ENCODE measurements at regions not wholly inside any gene's neighbourhood (a gene's known extent, or its start where the extent isn't known, plus 50 kb on each side); places are given as distances from the start of the nearest gene placed in this dataset.
"Not testable (repeated sequence)": the region's sequence is repeated elsewhere in the genome, so short reads cannot be mapped to it uniquely, and the experiment has no call there.

DNA sequence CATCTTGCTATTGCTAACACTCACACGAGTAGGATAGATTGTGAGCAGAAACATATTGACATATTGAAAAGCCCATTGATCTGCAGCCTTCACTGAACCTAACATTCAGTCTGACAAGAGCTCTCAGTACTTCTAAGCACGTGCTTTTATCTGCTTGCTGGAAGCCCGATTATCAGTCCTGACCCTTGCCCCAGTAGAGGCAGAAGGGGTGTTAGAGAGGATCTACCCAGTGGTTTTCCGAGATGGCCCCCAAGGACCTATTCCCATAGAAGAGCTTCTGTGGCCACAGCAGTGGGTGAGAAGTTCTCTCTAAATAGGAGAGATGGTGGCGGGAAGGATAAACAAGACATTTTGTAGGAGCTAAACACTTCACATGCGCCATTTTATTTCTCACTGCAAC lies 290.9 kb upstream of the MAF start:
- no peak for DNase-seq

DNA sequence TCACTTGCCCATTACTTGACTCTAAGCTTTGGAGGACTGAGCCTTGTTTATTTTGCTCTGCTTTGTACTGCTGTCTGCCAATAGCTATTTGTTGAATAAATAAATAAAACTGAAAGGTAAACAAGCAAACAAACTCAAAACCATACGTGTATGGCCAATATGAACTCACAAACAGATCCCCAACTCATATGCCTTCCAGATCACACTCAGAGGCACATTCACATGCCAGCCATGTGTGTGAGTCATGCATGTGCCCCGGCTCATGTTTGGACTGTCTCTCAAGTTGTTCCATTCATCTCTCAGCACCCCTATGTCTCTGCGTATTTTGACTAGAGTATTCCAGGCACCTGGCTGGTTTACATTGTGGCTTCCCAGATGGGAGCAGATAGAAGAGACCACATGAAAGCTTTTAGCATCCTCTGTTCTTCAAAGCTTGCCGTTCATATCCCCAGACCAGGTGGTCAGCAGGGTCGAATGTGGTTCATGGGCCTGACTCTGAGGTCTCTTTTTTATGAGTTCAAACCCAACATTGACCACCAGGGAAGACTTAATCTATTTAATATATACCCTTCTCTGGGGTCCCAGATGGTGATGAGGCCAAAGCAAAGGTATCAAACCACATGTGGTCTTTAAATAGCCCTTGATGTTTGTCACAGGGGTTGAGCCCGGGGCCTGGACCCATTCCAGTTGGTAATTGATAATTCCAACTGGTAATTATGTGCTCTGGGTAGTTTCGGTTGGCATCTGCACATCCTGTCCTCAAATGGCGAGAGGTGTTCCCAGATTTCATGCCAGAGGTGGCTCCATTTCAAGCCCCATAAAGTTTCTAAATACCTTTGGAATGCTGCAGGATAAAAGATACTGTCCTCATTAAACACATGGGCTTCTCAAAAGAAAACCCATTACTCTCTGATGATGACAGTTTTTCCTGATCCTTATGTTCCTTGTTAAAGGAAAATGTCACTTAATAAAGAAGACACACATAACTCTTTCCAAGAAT lies 287.3 kb upstream of the MAF start:
- DNase-seq, result no peak

DNA sequence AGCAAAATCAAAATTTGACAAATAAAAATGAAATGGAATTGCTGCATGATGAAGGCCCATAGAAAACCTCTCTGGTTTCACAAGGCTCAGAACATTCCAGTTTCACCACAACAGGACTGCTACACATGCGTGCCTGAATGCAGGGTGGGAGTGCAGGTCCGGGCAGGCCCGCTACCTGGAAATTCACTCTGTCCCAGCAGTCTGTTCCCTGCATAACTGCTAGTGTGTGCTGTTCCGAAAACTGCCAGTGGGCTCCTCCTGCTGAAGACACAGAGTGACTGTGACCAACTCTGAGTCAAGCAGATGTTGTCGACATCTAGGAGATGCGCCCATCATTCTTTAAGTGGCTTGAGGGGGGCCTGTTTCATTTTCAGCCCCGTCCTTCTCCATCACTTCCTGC lies 284.8 kb upstream of the MAF start:
- DNase-seq, result no peak

DNA sequence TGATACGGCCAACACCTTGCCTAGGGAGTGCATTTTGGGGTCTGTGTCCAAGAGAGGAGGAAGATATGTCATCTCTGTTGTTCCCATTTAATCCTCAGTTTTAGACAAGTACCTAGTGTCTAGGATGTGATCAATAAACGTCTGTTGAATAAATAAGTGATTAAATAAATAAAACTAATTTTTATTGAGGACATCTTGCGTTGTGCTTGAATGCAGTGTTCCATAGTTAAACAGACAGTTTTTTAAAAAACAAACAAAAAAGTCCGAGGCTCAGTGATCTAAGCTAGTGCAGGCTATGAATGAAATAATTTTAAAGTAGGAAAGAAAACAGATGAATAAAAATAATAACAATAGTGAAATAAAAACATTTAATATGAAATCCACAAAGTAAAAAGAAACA lies 283.0 kb upstream of the MAF start:
- DNase-seq, result no peak

DNA sequence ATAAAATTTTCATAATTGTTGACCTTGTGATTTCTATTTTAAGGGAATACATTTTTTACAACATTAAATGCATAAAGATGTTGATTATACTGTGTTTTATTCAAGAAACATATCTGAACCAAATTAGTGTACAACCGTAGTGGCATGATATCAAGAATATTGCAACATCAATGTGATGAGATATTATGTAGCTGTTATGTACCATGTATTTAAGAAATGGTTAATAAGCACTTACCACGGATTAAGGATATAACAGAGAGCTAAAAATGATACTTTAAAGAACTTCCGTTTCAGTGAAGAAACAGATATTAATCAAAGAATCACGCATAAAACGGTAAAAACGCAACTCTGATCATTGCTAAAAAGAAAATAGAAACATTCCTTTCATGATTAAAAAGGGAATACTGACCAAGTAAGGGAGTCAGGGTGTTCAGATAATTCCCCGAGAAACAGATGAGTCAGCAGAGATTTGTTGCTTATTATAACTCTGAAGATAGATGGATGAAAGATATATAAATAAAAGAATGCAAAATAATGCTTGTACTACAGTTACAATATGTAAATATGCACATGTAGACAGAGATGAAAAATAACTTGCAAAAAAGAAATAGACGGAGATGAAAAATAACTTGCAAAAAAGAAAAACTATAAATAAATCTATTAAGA lies 281.9 kb upstream of the MAF start:
- no peak for DNase-seq

DNA sequence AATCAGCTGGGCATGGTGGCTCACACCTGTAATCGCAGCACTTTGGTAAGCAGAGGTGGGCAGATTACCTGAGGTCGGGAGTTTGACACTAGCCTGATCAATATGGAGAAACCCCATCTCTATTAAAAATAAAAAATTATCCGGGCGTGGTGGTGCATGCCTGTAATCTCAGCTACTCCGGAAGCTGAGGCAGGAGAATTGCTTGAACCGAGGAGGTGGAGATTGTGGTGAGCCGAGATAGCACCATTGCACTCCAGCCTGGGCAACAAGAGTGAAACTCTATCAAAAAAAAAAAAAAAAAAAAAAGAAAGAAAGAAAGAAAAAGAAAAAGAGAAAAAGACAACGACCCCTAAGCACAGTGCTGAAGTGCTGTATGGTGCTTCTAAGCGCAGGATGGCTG lies 280.6 kb upstream of the MAF start:
- DNase-seq, result not testable (repeated sequence)

DNA sequence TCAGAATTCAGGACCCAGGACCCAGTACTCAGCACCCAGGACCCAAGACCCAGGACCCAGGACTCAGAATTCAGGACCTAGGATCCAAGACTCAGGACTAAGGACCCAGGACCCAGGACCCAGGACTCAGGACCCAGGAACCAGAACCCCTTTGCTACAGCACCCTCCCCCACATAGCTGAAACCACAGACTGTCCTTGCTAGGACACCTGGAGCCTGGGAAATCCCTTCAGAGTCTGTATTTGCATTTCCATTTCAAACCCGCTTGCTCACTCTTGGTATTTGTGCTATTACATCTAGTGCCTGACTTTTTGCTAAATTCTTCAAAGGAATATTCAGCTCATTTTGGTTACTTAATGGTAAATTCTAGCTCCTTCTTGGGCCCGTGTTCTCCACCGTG lies 275.8 kb upstream of the MAF start:
- DNase-seq, result no peak

DNA sequence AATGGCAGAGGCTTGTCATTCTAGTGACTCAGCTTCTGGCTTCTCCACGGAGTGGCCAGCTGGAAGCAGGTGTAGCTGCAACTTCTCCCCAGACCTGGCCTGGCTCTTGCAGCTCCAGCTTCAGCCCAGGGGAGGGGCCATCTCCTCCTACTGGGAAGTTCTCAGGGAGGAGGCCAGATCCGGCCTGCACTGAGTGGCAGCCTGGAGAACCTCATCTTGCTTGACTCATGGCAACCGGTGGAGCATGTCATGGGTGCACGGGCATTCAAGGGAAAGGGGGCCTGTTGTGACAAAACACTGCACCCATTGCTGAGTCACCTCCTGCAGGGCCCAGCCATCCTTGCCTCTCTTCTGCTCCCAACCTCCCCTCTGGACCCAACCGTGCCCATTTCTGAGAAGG lies 273.9 kb upstream of the MAF start:
- DNase-seq, result no peak

DNA sequence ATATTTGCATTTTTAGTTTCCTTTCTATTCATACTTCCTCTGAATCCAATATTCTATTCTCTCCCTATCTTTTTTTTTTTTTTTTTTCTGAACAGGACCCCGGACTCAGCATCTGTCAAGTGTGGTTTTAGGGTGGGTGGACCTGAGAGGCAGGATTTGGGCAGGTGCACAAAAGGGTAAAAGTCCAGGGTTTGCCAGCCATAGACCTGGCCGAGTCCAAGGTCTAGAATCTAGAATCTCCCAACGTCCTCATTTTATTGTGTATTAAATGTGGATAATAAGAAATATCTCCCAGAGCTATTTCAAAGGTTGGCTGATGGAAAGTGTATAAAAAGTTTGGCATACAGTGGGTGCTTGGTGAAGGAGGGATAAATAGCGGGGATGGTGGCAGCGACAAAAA lies 273.3 kb upstream of the MAF start:
- no peak for DNase-seq

DNA sequence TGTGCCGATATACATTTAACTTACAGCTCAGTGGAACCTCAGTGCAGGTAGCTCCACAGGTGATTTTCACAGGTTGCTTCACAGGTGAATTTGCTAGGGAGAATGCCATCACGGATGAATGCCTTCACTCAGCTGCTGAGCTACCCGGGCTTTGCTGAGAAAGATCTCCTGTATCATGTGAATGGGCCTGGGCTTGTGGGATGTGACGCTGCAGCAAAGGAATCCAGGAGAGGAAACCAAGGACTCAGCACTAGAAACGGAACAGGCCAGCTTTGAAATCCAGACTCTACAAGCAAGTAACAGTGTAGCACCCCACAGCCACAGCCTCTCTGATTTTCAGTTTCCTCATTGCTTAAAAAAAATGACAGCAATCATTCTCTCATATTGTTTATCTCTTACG lies 271.4 kb upstream of the MAF start:
- DNase-seq, result no peak

DNA sequence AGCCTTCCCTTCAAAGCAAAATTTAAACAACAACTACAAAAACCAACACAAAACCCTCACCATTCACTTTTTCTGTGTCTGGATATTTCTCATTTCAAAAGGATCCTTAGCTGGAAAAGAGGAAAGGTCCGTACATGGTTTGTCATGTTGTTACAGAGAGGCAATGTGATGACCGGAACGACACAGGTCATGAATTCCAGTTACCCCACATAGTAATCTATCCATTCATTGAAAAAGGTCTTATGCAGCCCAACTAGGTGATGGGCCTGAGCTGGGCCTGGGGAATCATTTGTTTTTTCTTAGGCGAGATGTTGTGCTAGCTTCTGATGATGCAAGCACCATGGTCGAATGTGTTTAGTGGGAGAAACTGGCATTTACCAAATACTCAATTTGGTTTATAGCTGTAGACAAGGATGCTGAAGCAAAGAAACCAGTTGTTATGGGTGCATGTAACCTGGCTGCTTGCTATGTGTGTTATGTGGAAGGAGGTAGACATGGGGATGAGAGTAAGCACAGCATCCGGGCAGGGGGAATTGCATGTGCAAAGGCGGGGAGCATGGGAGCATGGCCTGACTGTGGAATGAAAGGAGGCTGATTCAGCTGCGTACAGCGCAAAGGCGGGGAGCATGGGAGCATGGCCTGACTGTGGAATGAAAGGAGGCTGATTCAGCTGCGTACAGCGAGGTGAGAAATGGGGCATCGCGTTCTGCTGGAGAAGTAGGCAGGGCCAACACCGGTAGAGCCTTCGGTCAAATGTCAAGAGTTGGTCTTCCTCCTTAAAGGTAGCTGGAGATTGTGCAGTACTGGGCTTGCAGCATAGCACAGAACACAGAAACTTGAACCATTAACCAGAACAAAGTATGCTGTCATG lies 269.7 kb upstream of the MAF start:
- DNase-seq, result no peak

DNA sequence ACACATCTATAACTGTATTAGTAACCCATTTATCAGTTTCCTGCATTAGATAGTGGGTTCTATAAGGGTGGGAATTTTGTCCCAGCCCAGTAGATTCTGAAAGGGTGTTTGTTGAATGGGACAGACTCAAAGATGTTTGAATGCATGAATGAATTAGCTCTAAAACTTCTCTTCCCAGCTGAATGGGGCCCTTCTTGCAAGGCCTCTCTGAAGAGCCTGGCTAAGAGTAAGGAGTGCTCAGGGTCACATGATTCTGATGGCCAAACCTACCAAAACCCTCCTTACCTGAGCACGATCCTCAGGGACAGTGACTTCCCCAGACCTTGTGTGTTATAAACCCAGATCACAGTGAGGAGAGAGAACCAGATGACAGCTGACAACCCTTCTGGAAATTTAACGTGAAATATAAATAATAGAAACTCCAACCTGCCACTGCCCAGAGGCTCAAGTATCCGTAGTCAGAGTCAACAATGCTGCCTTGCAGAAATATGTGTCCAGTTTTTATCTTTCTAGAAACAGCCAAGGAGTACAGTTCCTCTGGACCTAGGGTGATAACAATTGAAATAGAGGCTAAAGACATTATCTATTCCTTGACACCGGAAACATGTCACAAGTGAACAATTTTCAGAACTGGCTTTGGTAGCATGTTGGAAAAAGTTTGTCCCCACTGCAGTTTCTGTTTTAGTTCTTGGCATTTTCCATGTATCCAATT lies 268.9 kb upstream of the MAF start:
- no peak for DNase-seq

DNA sequence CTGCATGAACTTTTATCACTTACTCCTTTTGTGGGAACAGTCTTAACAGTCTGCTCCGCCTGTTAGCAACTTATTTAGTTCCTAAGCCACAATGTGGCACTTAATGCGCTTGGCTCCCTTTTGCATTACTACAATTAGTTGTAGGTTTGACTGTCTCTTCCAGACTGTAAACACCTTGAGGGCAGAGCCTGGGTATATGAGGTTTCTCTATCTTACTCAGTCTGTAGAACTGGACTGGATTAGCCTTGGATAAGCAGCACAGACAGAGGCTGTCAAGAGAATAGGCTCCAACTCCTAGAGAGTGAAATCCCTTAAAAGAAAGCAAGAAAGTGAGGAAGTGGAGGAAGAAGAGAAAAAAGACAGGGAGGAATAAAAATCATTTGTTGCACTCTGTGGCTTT lies 268.3 kb upstream of the MAF start:
- no peak for DNase-seq

DNA sequence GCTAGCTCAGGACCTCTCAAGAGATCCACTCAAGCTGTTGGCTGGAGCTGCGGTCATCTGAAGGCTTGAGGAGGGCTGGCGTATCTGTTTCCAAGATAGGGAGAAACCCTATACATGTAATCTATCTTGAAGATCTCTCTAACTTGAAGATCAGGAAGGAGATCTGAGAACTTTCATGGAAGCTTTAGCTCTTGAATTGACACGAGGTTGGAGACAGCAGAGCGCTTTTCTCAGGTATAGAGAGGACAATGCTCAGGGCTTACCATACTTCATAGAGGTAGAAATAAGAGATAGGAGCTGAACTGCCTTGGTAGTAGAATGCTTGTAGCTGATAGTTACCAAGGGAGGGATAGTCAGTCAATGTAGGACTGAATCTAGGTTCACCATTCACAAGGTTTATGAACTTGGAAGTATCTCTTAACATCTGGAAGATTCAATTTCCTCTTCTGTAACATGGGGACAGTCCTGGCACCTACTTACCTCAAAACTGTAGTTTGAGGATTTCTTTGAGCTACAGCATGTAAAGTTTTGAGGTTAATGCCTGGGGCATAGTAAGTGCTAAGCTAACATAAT lies 267.0 kb upstream of the MAF start:
- no peak for DNase-seq

DNA sequence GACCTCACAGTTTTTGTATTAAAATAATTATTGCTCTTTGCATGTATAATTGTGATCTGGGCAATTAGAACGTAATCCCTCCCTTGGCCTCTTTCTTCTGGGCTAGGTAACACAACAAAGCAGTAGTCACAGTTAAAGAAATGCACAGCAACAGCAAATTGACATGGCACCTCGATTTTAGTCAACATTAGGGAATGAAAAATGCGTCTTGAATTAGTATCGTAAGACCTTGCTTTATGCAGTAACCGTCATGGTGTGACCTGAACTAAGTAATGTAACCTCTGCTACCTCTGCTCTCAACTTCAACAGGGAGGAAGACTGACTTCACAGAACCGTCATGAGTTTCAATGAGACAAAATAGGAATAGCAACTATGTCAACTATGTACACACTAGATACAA lies 265.4 kb upstream of the MAF start:
- no peak for DNase-seq

DNA sequence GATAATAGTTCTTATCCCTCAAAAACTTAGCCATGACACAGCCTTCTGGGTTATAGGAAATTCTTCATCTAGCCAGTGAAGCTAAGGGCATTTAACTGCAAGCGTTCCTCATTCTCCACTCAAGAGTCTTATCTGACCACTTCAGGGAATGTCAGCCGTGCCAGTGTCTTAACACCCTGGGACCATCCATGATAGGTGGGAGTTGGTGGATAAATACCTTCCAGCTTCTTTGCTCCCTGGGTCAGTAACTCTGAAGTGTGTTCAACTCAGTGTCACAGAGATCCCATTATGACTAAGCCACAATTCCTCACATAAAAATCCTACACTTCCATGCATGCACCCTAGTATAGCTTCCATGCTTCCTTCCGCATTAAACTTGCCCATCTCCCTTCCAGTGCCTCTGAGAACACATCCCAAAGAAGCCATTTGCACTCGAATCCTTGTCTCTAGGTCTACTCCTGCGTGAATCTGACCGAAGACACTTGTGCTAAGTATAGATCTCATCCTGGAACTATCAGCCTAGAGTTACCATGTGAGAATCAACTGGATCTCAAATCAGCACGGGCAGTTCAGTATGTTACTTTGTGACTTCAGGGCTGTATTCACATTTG lies 264.3 kb upstream of the MAF start:
- no peak for DNase-seq

DNA sequence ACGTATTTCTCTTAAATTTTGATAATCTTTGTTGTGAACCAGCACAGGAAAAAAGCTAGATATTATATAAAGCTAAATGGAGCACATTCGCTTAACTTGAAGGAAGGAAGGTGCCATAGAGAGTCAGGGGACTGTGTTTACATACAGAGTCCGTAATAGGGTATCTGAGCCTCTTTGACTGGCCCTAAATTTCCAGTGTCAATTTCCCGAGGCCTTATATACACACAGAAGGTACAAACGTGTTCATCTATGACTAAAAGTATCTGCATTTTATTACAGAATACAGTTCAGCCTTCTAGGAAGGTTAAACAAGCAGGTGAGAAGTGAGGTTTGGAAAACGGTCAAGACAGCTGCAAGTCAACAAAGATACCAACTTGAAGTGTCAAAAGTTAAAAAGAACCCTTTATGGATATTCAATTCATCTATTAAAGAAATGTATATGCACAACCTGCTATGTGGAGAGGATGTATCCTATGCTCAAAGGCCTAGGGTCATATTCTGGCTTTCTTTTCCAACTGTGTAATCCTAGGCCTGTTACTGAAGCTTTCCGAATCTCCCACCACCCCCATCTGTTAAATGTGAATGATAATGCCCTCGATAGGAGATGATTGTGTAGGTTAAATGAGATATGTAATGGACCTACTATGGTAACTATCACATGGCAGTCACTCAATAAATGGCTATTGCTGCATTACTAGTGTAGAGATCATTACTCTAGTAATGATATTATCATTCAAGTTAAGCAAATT lies 263.7 kb upstream of the MAF start:
- no peak for DNase-seq

DNA sequence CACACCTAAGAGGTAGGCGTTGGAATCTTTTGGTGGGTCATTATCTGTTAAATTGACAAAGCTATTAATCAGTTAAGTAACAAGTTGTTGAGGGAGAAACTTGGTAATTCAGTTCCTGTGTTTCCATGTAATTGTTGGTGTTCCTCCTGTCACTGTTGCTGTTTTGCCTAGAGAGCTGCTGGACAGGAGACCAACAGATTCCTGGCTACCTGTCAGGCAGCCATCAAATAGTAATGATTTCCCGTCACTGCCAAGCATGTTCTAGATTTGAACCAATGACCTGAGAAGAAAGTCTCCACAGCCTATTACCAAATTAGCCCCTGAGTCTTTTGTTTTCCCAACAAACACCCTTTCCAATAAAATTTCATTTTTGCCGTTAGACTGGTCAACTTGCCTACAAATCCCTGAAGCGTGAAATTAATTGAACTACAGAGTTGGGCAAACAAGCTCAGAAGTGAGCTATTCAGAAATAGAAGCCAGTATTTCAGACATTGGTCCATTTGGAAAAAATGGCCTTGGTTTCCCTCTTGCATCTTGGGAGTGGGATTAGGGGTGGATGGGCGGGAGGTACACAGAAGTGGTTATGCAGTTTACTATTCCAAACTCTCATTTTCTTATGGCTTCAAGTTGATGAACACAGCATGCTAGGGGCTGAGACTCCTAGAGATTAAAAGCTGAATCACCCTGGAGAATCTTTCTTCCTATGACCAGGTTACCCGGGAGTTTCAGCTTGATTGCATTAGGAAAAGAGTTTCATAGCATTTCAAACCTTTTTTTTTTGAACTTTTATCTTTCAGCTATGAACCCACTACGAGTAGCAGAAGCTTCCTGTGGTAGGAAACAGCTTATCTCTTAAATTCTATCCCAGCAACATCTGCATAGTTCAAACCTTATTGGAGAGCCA lies 262.8 kb upstream of the MAF start:
- no peak for DNase-seq

DNA sequence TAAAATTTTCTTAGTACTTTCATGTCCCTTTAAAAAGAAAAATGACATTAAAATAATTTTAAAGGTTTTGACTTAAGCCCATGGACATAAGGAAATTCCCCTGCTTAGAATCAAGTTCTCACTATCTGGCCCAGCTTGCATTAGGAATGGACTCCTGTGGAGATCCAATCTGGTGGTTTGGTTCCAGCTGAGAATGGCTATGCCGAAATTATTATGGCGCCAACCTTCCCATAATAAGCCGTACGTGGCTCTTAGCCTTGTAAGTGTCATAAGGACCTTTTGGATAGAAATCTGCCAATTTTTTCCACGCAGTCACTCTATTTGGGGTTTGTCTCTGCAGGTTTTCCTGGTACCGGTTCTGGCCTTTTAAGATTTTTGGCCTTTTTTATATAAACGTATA lies 262.1 kb upstream of the MAF start:
- no peak for DNase-seq

DNA sequence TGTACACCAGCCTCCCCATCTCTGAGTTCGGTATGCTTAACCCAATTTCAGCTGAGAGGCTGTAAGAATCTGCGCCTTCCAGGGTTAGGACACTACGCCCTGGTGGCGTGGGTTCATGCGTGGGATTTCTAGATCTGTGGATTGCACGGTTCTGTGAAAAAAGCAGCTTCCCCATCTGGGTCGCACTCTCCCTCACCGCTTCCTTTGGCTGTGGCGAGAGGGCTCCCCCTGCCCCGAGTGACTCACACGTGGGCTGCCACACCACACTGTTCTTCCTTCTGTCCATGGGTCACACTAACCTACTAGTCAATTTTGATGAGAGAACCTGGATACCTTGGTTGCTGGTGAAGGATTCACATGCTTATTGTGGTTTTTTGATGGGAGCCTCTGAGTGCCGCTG lies 256.0 kb upstream of the MAF start:
- DNase-seq, result no peak
